Skeletal muscle satellite cell (primary cell): ENCODE measurements at regions not wholly inside any gene's neighbourhood (a gene's known extent, or its start where the extent isn't known, plus 50 kb on each side); places are given as distances from the start of the nearest gene placed in this dataset.

Experiments
- H3K27me3 ChIP-seq: 2 replicates; pipeline ENCODE4 v1.7.0; 2013; ENCODE audit warnings: low read length; ENCODE audit not compliant: control insufficient read depth, insufficient read depth
- H3K36me3 ChIP-seq: 2 replicates; pipeline ENCODE4 v1.7.0; 2013; ENCODE audit warnings: mild to moderate bottlenecking, control low read depth, low read length; ENCODE audit not compliant: insufficient read depth
- H3K4me1 ChIP-seq: 2 replicates; pipeline ENCODE4 v1.7.0; 2013; ENCODE audit warnings: low read length; ENCODE audit not compliant: control insufficient read depth, insufficient read depth
- H3K4me2 ChIP-seq: 2 replicates; pipeline ENCODE4 v1.7.0; 2013; ENCODE audit warnings: mild to moderate bottlenecking, low read length
- H3K4me3 ChIP-seq: 2 replicates; pipeline ENCODE4 v1.7.0; 2013; ENCODE audit warnings: low read length
- H3K9ac ChIP-seq: 2 replicates; pipeline ENCODE4 v1.7.0; 2013; ENCODE audit warnings: mild to moderate bottlenecking, low read depth, low read length, moderate library complexity
- H3K9me3 ChIP-seq: replicated peaks from 2 replicates; pipeline ENCODE4 v1.7.0; 2013; ENCODE audit warnings: mild to moderate bottlenecking, control low read depth, low read length

GRCh38 chr2:52717836-52718235 is 1049.8 kb upstream of the CHAC2 start:
- H3K4me1 ChIP-seq, result no peaks in the 10 kb centered on the region
- H3K4me3 ChIP-seq, result no peak overlapping the region
- H3K27me3 ChIP-seq, result no peaks in the 10 kb centered on the region
- H3K36me3 ChIP-seq, result no peaks in the 10 kb centered on the region
- H3K9me3 ChIP-seq, result peaks cover 4% of the 10 kb centered on the region
- no peak overlapping the region for H3K4me2 ChIP-seq
- H3K9ac ChIP-seq, result no peak overlapping the region

GRCh38 chr2:52710810-52711618 is 1056.6 kb upstream of the CHAC2 start:
- Histone ChIP-seq H3K9ac (no peak overlapping the region), H3K4me3 (no peak overlapping the region), H3K27me3 (no peaks in the 10 kb centered on the region), H3K4me2 (no peak overlapping the region), H3K9me3 (peaks cover 4% of the 10 kb centered on the region), H3K4me1 (no peaks in the 10 kb centered on the region), H3K36me3 (no peaks in the 10 kb centered on the region)

- no peak overlapping the region for H3K4me2 ChIP-seq
- no peak overlapping the region for H3K4me3 ChIP-seq
- no peaks in the 10 kb centered on the region for H3K27me3 ChIP-seq
- no peaks in the 10 kb centered on the region for H3K9me3 ChIP-seq
- no peaks in the 10 kb centered on the region for H3K4me1 ChIP-seq
- no peak overlapping the region for H3K9ac ChIP-seq
- H3K36me3 ChIP-seq, result no peaks in the 10 kb centered on the region
Measured at GRCh38 chr2:52704251-52704650, 1063.4 kb upstream of the CHAC2 start.

GRCh38 chr2:52703004-52703403 is 1064.6 kb upstream of the CHAC2 start:
- Histone ChIP-seq H3K4me1 (no peaks in the 10 kb centered on the region), H3K9me3 (no peaks in the 10 kb centered on the region), H3K4me3 (no peak overlapping the region), H3K27me3 (no peaks in the 10 kb centered on the region), H3K36me3 (no peaks in the 10 kb centered on the region), H3K9ac (no peak overlapping the region), H3K4me2 (no peak overlapping the region)

GRCh38 chr2:52698408-52698807 is 1069.2 kb upstream of the CHAC2 start:
- Histone ChIP-seq H3K9ac (no peak overlapping the region), H3K4me3 (no peak overlapping the region), H3K27me3 (no peaks in the 10 kb centered on the region), H3K36me3 (no peaks in the 10 kb centered on the region), H3K4me2 (no peak overlapping the region), H3K4me1 (no peaks in the 10 kb centered on the region), H3K9me3 (no peaks in the 10 kb centered on the region)

- H3K27me3 ChIP-seq, result no peaks in the 10 kb centered on the region
- H3K9ac ChIP-seq, result no peak overlapping the region
- no peaks in the 10 kb centered on the region for H3K9me3 ChIP-seq
- no peak overlapping the region for H3K4me2 ChIP-seq
- no peaks in the 10 kb centered on the region for H3K4me1 ChIP-seq
- H3K4me3 ChIP-seq, result no peak overlapping the region
- H3K36me3 ChIP-seq, result no peaks in the 10 kb centered on the region
Measured at GRCh38 chr2:52697690-52698089, 1069.9 kb upstream of the CHAC2 start.

- no peaks in the 10 kb centered on the region for H3K27me3 ChIP-seq
- no peaks in the 10 kb centered on the region for H3K4me1 ChIP-seq
- H3K9ac ChIP-seq, result no peak overlapping the region
- H3K36me3 ChIP-seq, result no peaks in the 10 kb centered on the region
- H3K4me2 ChIP-seq, result no peak overlapping the region
- H3K9me3 ChIP-seq, result no peaks in the 10 kb centered on the region
- H3K4me3 ChIP-seq, result no peak overlapping the region
Measured at GRCh38 chr2:52695731-52696130, 1071.9 kb upstream of the CHAC2 start.

- H3K36me3 ChIP-seq, result no peaks in the 10 kb centered on the region
- H3K4me1 ChIP-seq, result no peaks in the 10 kb centered on the region
- no peak overlapping the region for H3K4me3 ChIP-seq
- no peaks in the 10 kb centered on the region for H3K27me3 ChIP-seq
- no peak overlapping the region for H3K9ac ChIP-seq
- no peaks in the 10 kb centered on the region for H3K9me3 ChIP-seq
- no peak overlapping the region for H3K4me2 ChIP-seq
Measured at GRCh38 chr2:52686935-52687334, 1080.7 kb upstream of the CHAC2 start.

GRCh38 chr2:52676056-52676455 is 1091.5 kb upstream of the CHAC2 start:
- no peaks in the 10 kb centered on the region for H3K27me3 ChIP-seq
- no peaks in the 10 kb centered on the region for H3K4me1 ChIP-seq
- no peaks in the 10 kb centered on the region for H3K36me3 ChIP-seq
- H3K4me3 ChIP-seq, result no peak overlapping the region
- H3K4me2 ChIP-seq, result no peak overlapping the region
- H3K9ac ChIP-seq, result no peak overlapping the region
- no peaks in the 10 kb centered on the region for H3K9me3 ChIP-seq

GRCh38 chr2:52668724-52669123 is 1098.9 kb upstream of the CHAC2 start:
- H3K9me3 ChIP-seq, result no peaks in the 10 kb centered on the region
- H3K36me3 ChIP-seq, result no peaks in the 10 kb centered on the region
- no peaks in the 10 kb centered on the region for H3K27me3 ChIP-seq
- no peaks in the 10 kb centered on the region for H3K4me1 ChIP-seq
- no peak overlapping the region for H3K4me3 ChIP-seq
- H3K9ac ChIP-seq, result no peak overlapping the region
- H3K4me2 ChIP-seq, result no peak overlapping the region

- H3K27me3 ChIP-seq, result no peaks in the 10 kb centered on the region
- H3K9me3 ChIP-seq, result no peaks in the 10 kb centered on the region
- no peak overlapping the region for H3K9ac ChIP-seq
- no peak overlapping the region for H3K4me2 ChIP-seq
- H3K36me3 ChIP-seq, result no peaks in the 10 kb centered on the region
- no peak overlapping the region for H3K4me3 ChIP-seq
- no peaks in the 10 kb centered on the region for H3K4me1 ChIP-seq
Measured at GRCh38 chr2:52659546-52659945, 1108.1 kb upstream of the CHAC2 start.

GRCh38 chr2:52658598-52658997 is 1109.0 kb upstream of the CHAC2 start:
- H3K9ac ChIP-seq, result no peak overlapping the region
- no peaks in the 10 kb centered on the region for H3K4me1 ChIP-seq
- no peaks in the 10 kb centered on the region for H3K36me3 ChIP-seq
- H3K4me3 ChIP-seq, result no peak overlapping the region
- no peak overlapping the region for H3K4me2 ChIP-seq
- H3K27me3 ChIP-seq, result no peaks in the 10 kb centered on the region
- no peaks in the 10 kb centered on the region for H3K9me3 ChIP-seq
